Omental fat pad (tissue), 3 donors: ENCODE measurements at regions not wholly inside any gene's neighbourhood (a gene's known extent, or its start where the extent isn't known, plus 50 kb on each side); places are given as distances from the start of the nearest gene placed in this dataset.

Experiments
- ATAC-seq: fragments of 150-250 bp; one replicate; pipeline ENCODE4 v1.9.1; 2016; ENCODE audit warnings: mild to moderate bottlenecking, moderate library complexity; ENCODE audit not compliant: low FRiP score
- DNase-seq: peaks from one replicate; pipeline ENCODE4 v3.0.0-alpha.2; 2019; ENCODE audit warnings: low spot score
- TF ChIP-seq, protein P1 (sequence below), 3 donors: fragments of 450-650 bp; IDR thresholded peaks; one replicate each; pipeline ENCODE4 v1.5.1; 2016 to 2017; ENCODE audit warnings: antibody characterized with exemption in 3 of 3, mild to moderate bottlenecking in 3 of 3, moderate library complexity in 2 of 3

DNA sequence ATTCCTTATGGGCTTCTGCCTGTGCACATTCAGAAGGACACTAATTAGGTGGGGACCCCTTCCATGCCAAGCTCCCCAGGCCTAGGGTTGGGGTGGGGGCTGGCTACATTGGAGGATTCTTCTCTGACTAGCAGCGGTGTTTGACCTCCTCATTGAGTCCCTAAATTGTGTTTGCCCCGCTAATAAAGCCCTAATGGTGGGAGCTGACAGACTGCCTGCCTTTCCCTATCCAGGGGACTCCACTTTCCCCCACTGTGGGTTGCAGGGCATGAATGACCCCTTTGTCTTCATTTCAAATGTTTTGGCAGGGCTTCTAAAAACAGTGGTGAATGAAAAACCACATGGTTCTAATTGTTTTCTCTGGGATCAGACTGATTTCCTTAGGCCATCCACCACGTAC lies 476.8 kb upstream of the CDH11 start:
- TF ChIP-seq, protein P1, sequence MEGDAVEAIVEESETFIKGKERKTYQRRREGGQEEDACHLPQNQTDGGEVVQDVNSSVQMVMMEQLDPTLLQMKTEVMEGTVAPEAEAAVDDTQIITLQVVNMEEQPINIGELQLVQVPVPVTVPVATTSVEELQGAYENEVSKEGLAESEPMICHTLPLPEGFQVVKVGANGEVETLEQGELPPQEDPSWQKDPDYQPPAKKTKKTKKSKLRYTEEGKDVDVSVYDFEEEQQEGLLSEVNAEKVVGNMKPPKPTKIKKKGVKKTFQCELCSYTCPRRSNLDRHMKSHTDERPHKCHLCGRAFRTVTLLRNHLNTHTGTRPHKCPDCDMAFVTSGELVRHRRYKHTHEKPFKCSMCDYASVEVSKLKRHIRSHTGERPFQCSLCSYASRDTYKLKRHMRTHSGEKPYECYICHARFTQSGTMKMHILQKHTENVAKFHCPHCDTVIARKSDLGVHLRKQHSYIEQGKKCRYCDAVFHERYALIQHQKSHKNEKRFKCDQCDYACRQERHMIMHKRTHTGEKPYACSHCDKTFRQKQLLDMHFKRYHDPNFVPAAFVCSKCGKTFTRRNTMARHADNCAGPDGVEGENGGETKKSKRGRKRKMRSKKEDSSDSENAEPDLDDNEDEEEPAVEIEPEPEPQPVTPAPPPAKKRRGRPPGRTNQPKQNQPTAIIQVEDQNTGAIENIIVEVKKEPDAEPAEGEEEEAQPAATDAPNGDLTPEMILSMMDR (IDR thresholded peaks at IDR 0.05): no peak
- no peak for DNase-seq
- ATAC-seq: no peak

DNA sequence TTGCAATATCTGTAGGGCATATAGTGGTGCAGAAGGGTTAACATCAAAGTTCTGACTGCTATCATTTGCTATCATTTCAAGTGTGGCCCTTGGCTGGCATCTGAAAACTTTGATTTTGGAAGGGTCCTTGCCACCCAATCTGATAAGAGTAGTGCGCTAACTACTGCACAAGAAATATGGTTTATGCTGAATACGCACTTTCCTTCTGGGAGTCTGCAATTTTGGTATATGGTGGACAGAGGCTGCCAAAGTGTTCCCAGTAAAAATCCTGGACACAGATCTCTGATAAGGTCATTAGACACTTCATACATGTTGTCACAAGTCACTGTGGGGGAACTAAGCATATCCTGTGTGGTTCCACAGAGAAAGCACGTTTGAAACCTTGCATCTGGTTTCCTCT lies 461.6 kb upstream of the CDH11 start:
- ATAC-seq: no peak
- TF ChIP-seq, protein P1 (IDR thresholded peaks at IDR 0.05): no peak
- DNase-seq: no peak

DNA sequence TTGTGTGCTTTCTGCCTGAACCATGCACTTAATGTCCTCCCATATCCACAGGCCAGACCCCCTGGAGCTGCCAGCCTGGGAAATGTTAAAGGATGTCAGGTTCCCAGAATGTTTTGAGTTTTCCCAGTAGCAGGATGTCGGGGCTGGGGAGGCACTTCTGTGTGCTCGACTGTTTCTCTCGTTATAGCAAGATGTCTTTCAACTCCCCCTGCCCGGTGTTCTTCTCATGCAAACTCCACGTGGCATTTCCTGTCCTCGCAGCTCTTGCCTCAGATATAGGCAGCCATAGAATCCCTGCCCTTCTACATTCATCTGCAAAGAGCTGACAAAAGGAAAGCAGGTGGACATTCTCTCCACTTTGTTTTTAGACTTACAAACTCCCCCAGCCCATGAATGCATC lies 457.2 kb upstream of the CDH11 start:
- TF ChIP-seq, protein P1 (IDR thresholded peaks at IDR 0.05): no peak
- no peak for DNase-seq
- no peak for ATAC-seq

DNA sequence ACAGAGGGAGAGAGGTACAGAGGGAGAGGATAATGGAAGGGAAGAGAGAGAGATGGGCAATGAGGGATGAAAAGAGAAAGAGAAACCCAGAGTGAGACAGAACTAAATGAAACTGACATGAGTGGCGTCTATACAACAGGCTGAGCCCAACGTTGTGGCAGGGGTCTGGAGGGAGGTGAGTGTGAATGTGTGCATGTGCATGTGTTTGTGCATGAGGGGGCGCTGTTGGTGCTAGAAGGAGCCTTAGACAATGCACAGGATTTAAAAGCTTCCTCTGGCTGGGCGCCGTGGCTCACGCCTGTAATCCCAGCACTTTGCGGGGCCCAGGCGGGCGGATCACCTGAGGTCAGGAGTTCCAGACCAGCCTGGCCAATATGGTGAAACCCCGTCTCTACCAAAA lies 454.8 kb upstream of the CDH11 start:
- TF ChIP-seq, protein P1 (IDR thresholded peaks at IDR 0.05): no peak
- DNase-seq (no peak), ATAC-seq (no peak)

DNA sequence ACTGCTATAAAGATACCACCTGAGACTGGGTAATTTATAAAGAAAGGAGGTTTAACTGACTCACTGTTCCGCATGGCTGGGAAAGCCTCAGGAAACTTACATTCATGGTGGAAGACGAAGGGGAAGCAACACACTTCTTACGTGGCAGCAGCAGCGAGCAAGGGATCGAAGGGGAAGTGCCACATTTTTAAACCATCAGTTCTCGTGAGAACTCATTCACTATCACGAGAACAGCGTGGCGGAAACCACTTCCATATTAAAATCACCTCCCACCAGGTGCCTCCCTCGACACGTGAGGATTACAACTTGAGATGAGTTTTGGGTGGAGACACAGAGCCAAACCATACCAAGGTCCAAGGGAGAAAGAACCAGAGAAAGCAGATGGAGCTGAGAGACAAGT lies 454.3 kb upstream of the CDH11 start:
- DNase-seq (no peak), ATAC-seq (no peak)
- TF ChIP-seq, protein P1 (IDR thresholded peaks at IDR 0.05): no peak

DNA sequence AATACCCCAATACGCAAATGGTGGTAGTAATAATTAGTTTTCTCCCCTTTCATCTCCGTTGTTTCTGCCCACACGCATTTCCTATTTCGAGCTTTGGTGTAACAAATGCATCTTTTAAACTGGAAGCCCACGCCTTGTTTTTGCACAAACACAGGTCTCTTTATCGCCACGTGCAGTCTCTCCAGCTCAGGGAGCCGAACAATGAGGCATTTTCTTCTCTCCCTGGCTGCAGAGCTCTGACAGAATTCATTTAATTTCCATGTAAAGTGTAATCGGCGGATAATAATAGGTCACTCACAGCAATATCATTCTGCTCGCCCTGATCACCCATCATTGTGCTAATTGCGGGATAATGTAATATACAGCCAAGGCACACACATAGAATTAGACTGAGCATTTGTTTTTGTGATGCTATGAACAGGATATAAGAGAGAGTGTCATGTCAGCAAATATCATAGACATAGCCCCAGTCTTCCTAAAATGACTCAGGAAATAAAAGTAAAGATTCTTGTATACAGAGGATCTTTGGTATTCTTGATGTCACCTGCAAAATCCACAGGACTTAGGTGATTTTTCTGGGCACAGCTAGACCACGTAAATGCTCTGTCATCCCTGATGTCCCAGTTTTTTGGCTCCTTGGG lies 452.6 kb upstream of the CDH11 start:
- no peak for ATAC-seq
- DNase-seq: no peak
- TF ChIP-seq, protein P1 (IDR thresholded peaks at IDR 0.05): no peak

DNA sequence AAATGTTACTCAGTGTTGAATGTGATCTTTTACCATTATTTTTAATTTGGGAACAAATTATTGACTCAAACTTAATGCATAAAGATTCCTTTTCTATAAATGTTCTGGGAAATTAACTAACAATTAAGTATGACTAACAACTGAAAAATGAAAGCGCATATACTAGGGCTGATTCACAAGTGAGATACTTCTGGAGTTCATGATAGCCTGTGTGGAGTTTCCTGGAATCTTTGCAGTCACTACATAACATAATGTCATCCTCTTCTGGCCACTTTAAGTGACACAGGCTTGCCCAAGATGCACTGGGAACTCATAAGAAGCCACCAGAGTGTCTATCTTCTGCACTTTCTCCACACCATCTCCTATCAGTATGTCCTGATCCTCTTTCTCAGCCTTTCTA lies 450.3 kb upstream of the CDH11 start:
- DNase-seq: no peak
- TF ChIP-seq, protein P1 (IDR thresholded peaks at IDR 0.05): no peak
- ATAC-seq: no peak
